22Rv1 (cell line): ENCODE measurements at regions not wholly inside any gene's neighbourhood (a gene's known extent, or its start where the extent isn't known, plus 50 kb on each side); places are given as distances from the start of the nearest gene placed in this dataset.

Experiments
- H3K27ac ChIP-seq: fragments of 450-650 bp; 2 replicates; pipeline ENCODE4 v1.5.1; 2017
- CTCF ChIP-seq: fragments of 450-650 bp; IDR thresholded peaks from 2 replicates; pipeline ENCODE4 v1.5.1; 2017; ENCODE audit warnings: mild to moderate bottlenecking
- ZFX ChIP-seq: fragments of 450-650 bp; IDR thresholded peaks from 2 replicates; pipeline ENCODE4 v1.6.1; 2017; ENCODE audit warnings: antibody characterized with exemption, borderline replicate concordance

- TF ChIP-seq CTCF (no peak), ZFX (no peak)
- no peak overlapping the region for H3K27ac ChIP-seq
Observed at GRCh38 chr3:154540950-154541604, 111.1 kb upstream of the GPR149 start.

- no peak overlapping the region for H3K27ac ChIP-seq
- no peak for TF ChIP-seq CTCF
- no peak for TF ChIP-seq ZFX
Observed at GRCh38 chr3:154538566-154539360, 108.8 kb upstream of the GPR149 start.

GRCh38 chr3:154536751-154537150 is 106.8 kb upstream of the GPR149 start:
- TF ChIP-seq CTCF (no peak), ZFX (no peak)

GRCh38 chr3:154522036-154522602 is 92.1 kb upstream of the GPR149 start:
- peak overlapping the region; percentile 95 for H3K27ac ChIP-seq
- TF ChIP-seq CTCF, result no peak
- no peak for TF ChIP-seq ZFX

More at GRCh38 chr3:154536751-154537150, 106.8 kb upstream of the GPR149 start:
- no peak overlapping the region for H3K27ac ChIP-seq

GRCh38 chr3:154517404-154517803 is 87.4 kb upstream of the GPR149 start:
- H3K27ac ChIP-seq, result 0 out of 2 replicates have a peak overlapping the region, but pooled peaks have one; percentile 1

GRCh38 chr3:154515921-154516320 is 85.9 kb upstream of the GPR149 start:
- TF ChIP-seq ZFX (no peak), CTCF (no peak)
- H3K27ac ChIP-seq, result no peak overlapping the region

More at GRCh38 chr3:154517404-154517803, 87.4 kb upstream of the GPR149 start:
- TF ChIP-seq CTCF, result no peak
- no peak for TF ChIP-seq ZFX
